Bronchial epithelial cell (primary cell): ENCODE measurements at regions not wholly inside any gene's neighbourhood (a gene's known extent, or its start where the extent isn't known, plus 50 kb on each side); places are given as distances from the start of the nearest gene placed in this dataset.

Experiments
- DNase-seq: peaks from one replicate; pipeline ENCODE4 v3.0.0-alpha.2; 2010; ENCODE audit warnings: low read depth
- FAIRE-seq: peaks from 2 replicates; lab custom pipeline; 2011; peaks lifted over from hg19 to GRCh38; lab: Jason Lieb, UNC
- H3K27me3 ChIP-seq: 2 replicates; pipeline ENCODE4 v1.5.1; 2011; ENCODE audit warnings: low read length; ENCODE audit not compliant: control insufficient read depth, insufficient read depth
- H3K36me3 ChIP-seq: 2 replicates; pipeline ENCODE4 v1.5.1; 2011; ENCODE audit warnings: low read length; ENCODE audit not compliant: control insufficient read depth, insufficient read depth
- H3K4me3 ChIP-seq: 2 replicates; pipeline ENCODE4 v1.5.1; 2011; ENCODE audit warnings: mild to moderate bottlenecking, low read depth, low read length, control low read depth
- TF ChIP-seq, protein P1 (sequence below): IDR thresholded peaks from 2 replicates; pipeline ENCODE4 v1.5.1; 2011; ENCODE audit warnings: mild to moderate bottlenecking, moderate library complexity, low read length, control low read depth, inconsistent platforms; ENCODE audit not compliant: insufficient read depth, severe bottlenecking

DNA sequence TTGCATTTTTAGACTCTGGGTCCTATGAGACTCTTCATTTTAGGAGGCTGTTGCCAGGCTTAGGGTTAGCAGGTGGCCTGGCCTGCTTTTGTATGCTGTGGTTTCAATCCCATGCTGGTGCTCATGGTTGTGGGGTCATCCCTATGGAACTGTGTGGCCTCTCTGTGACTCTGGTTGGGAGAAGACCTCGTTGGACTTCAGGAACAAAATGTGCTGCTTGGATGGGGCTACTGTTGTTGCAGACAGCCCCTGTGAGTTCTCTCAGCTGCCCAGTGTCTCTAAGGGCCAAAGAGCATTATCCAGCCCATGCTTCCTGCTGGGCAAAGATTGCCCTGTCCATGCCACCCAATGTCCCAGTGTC is 169.5 kb upstream of the S1PR3 start:
- TF ChIP-seq, protein P1, sequence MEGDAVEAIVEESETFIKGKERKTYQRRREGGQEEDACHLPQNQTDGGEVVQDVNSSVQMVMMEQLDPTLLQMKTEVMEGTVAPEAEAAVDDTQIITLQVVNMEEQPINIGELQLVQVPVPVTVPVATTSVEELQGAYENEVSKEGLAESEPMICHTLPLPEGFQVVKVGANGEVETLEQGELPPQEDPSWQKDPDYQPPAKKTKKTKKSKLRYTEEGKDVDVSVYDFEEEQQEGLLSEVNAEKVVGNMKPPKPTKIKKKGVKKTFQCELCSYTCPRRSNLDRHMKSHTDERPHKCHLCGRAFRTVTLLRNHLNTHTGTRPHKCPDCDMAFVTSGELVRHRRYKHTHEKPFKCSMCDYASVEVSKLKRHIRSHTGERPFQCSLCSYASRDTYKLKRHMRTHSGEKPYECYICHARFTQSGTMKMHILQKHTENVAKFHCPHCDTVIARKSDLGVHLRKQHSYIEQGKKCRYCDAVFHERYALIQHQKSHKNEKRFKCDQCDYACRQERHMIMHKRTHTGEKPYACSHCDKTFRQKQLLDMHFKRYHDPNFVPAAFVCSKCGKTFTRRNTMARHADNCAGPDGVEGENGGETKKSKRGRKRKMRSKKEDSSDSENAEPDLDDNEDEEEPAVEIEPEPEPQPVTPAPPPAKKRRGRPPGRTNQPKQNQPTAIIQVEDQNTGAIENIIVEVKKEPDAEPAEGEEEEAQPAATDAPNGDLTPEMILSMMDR = no peak
- Histone ChIP-seq H3K36me3 (no peaks in the 10 kb centered on the region), H3K27me3 (no peaks in the 10 kb centered on the region), H3K4me3 (no peak overlapping the region)
- DNase-seq = no peak
- FAIRE-seq = no peak

DNA sequence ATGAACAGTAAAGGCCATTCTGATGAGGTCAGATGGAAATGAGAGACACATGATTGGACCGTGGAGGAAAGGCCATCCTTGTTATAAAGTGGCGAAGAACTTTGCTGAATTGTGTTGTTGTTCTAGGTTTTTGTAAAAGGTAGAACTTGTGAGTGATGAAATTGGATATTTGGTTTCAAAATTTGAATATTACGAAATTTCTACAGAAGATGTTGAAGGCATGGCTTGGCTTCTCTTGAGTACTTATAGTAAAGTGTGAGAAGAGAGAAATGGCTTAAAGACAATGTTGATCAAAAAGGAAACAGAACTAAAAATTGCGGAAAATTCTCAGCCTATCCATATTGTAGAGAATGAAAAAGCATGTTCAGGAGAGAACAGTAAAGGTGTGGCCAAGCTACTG is 166.6 kb upstream of the S1PR3 start:
- H3K4me3 ChIP-seq = no peak overlapping the region
- H3K27me3 ChIP-seq = no peaks in the 10 kb centered on the region
- H3K36me3 ChIP-seq = no peaks in the 10 kb centered on the region
- TF ChIP-seq, protein P1 = no peak
- FAIRE-seq (no peak), DNase-seq (no peak)

DNA sequence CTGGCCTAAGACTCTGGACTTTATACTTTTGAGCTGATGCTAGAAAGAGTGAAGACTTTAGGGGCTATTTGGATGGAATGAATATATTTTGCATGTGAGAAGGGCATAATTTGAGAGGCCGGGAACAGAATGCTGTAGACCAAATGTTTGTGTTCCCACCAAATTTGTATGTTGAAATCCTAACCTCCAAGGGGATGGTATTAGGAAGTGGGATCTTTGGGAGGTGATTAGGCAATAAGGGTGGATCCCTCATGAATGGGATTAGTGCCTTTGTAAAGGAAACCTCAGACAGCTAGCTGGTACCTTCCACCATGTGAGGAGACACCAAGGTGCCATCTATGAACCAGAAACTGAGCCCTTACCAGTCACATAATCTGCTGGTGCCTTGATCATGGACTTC is 165.1 kb upstream of the S1PR3 start:
- Histone ChIP-seq H3K36me3 (no peaks in the 10 kb centered on the region), H3K4me3 (no peak overlapping the region), H3K27me3 (no peaks in the 10 kb centered on the region)
- no peak for FAIRE-seq
- TF ChIP-seq, protein P1 = no peak
- no peak for DNase-seq

DNA sequence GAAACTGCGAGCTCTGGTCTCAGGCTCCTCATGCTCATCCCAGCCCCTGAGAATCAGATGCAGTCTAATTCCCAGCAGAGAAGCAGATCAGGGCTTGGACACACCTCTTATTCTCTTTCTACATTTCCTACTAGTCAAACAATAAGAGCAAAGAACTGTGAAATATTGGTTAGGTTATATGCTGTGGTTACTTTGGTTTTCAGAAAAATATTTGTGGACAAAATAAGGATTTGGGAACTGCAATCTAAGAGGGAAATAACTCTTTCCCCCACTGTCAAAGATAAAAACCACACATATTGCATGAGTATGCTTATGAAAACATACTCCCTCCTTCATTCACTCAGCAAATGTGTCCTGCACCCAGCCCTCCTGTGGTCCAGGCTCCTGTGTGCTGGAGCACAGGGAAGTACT is 164.5 kb upstream of the S1PR3 start:
- Histone ChIP-seq H3K36me3 (no peaks in the 10 kb centered on the region), H3K4me3 (no peak overlapping the region), H3K27me3 (no peaks in the 10 kb centered on the region)
- DNase-seq = no peak
- no peak for FAIRE-seq
- TF ChIP-seq, protein P1 = no peak

DNA sequence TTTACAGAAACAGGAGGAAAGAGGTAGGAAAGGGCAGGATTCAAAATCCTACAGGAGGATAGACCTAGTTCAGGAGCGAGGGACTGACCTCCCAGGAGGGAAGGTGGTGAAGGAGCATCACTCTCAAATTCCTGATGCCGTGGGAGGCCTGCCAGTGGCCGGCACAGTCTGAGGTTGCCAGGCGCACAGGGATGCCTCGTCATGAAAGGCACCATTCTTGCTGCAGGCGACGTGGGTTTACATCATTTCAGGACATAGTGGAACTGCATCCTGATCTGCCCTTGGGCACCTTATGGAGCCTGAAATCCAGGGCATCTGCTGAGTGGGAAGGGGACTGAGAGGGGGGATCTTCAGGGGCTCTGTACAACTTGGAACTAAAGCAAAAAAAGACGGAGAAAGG is 163.2 kb upstream of the S1PR3 start:
- DNase-seq (no peak), FAIRE-seq (no peak)
- Histone ChIP-seq H3K27me3 (no peaks in the 10 kb centered on the region), H3K36me3 (no peaks in the 10 kb centered on the region), H3K4me3 (no peak overlapping the region)
- TF ChIP-seq, protein P1 = no peak

DNA sequence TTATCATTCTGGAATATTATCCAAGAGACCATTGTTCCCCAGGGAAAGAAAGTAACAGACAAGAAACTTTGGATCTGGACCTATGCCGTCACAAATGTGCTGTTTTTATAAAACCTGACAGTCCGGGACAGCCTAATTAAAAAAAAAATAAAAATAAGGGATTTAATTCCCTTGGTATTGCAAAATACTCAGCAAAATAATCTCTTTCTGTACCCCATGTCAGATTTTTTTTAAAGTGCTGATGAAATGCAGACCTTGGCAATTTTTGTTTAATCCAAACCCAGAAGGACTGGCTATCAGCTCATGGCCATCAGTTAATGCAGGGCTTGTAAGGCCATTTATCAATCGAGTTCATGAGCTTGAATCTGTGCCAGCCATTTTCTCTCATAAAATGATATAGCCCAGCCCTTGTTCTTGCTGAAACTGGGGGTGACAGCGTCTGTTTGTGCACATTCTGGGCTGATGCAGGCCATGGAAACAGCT is 162.7 kb upstream of the S1PR3 start:
- no peak overlapping the region for H3K4me3 ChIP-seq

More for the DNA sequence above, 162.7 kb upstream of the S1PR3 start:
- FAIRE-seq (peak; percentile 75), DNase-seq (no peak)
- H3K36me3 ChIP-seq = no peaks in the 10 kb centered on the region
- TF ChIP-seq, protein P1 = no peak
- no peaks in the 10 kb centered on the region for H3K27me3 ChIP-seq
